ENCODE measurements at regions not wholly inside any gene's neighbourhood (a gene's known extent, or its start where the extent isn't known, plus 50 kb on each side); places are given as distances from the start of the nearest gene placed in this dataset.
A peak's percentile ranks its signal among the peaks of the same experiment; 100 is the strongest.
"Not testable (repeated sequence)": the region's sequence is repeated elsewhere in the genome, so short reads cannot be mapped to it uniquely, and the experiment has no call there.

DNA sequence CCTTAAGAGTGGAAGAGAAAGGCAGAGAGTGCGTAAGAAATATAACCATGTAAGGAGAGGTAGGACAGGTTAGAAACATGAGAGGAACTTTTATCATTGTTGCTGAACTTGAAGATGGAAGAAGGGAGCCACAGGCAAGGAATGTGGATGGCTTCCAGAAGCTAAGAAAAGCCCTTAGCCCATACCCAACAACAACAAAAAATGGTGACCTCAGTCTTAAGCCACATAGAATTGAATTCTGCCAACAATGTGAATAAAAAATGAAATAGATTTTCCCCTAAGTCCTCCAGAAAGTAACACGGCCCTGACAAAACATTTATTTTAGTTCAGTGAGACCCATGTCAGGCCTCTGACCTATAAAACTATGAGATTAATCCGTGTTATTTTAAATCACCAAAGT is 767.3 kb downstream of the FAM181B start:
- Mint-ChIP-seq H3K27ac (ENCODE audit: unreplicated experiment) (no peak overlapping the region), H3K4me3 (ENCODE audit: unreplicated experiment) (no peak overlapping the region), H3K36me3 (ENCODE audit: low read depth, unreplicated experiment) (no peaks in the 10 kb centered on the region), H3K9me3 (ENCODE audit: unreplicated experiment) (no peaks in the 10 kb centered on the region), H3K27me3 (ENCODE audit: unreplicated experiment) (peaks cover 1% of the 10 kb centered on the region), H3K4me1 (ENCODE audit: unreplicated experiment) (peaks cover 2% of the 10 kb centered on the region)
- no peak for DNase-seq (ENCODE audit: low spot score)
- TF ChIP-seq, protein P1, sequence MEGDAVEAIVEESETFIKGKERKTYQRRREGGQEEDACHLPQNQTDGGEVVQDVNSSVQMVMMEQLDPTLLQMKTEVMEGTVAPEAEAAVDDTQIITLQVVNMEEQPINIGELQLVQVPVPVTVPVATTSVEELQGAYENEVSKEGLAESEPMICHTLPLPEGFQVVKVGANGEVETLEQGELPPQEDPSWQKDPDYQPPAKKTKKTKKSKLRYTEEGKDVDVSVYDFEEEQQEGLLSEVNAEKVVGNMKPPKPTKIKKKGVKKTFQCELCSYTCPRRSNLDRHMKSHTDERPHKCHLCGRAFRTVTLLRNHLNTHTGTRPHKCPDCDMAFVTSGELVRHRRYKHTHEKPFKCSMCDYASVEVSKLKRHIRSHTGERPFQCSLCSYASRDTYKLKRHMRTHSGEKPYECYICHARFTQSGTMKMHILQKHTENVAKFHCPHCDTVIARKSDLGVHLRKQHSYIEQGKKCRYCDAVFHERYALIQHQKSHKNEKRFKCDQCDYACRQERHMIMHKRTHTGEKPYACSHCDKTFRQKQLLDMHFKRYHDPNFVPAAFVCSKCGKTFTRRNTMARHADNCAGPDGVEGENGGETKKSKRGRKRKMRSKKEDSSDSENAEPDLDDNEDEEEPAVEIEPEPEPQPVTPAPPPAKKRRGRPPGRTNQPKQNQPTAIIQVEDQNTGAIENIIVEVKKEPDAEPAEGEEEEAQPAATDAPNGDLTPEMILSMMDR (IDR thresholded peaks at IDR 0.05; ENCODE audit: unreplicated experiment): no peak

DNA sequence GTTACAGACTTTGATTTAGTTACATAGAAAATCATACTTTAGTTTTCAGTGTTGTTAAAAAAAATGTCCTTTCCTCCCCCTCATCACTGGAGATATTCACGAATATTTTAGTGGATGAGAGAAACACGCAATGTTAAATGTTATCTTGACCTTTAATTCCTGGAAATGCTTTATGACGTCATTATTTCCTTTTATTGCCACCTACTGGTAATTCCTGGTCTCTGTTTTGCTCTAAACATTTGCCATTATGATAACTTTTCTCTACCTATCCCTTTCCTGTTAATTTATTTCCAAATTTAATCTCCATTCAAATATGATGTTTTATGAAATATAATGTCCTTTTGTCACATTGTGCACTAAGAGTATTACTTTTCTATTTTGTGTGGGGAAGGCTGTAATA is 770.6 kb downstream of the FAM181B start:
- Mint-ChIP-seq H3K27me3 (ENCODE audit: unreplicated experiment) (peaks cover 1% of the 10 kb centered on the region), H3K36me3 (ENCODE audit: low read depth, unreplicated experiment) (no peaks in the 10 kb centered on the region), H3K4me1 (ENCODE audit: unreplicated experiment) (peaks cover 8% of the 10 kb centered on the region), H3K9me3 (ENCODE audit: unreplicated experiment) (no peaks in the 10 kb centered on the region), H3K4me3 (ENCODE audit: unreplicated experiment) (no peak overlapping the region), H3K27ac (ENCODE audit: unreplicated experiment) (peak overlapping the region; percentile 45)
- TF ChIP-seq, protein P1 (IDR thresholded peaks at IDR 0.05; ENCODE audit: unreplicated experiment): peak; percentile 23
- no peak for DNase-seq (ENCODE audit: low spot score)

DNA sequence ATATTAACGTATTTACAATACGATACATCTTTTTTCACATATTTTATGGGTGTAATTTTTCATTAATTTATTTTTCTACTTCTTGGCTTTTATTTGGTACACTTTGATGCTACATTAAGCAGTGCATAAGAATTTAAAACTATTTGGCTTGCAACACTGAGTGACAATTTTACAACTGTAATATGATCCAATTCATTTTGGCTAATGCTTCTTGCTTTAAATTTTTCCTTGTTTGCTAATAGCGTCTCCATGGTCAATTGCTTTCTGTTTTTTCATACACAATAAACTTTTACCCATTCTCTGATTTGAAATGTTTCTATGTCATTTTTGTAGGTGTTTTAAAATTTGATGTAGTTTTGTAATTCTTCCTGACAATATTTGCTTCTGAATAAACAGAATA is 773.2 kb downstream of the FAM181B start:
- Mint-ChIP-seq H3K27ac (ENCODE audit: unreplicated experiment) (no peak overlapping the region), H3K4me1 (ENCODE audit: unreplicated experiment) (peaks cover 8% of the 10 kb centered on the region), H3K9me3 (ENCODE audit: unreplicated experiment) (no peaks in the 10 kb centered on the region), H3K36me3 (ENCODE audit: low read depth, unreplicated experiment) (no peaks in the 10 kb centered on the region), H3K4me3 (ENCODE audit: unreplicated experiment) (no peak overlapping the region), H3K27me3 (ENCODE audit: unreplicated experiment) (no peaks in the 10 kb centered on the region)
- TF ChIP-seq, protein P1 (IDR thresholded peaks at IDR 0.05; ENCODE audit: unreplicated experiment): no peak
- DNase-seq (ENCODE audit: low spot score): no peak

DNA sequence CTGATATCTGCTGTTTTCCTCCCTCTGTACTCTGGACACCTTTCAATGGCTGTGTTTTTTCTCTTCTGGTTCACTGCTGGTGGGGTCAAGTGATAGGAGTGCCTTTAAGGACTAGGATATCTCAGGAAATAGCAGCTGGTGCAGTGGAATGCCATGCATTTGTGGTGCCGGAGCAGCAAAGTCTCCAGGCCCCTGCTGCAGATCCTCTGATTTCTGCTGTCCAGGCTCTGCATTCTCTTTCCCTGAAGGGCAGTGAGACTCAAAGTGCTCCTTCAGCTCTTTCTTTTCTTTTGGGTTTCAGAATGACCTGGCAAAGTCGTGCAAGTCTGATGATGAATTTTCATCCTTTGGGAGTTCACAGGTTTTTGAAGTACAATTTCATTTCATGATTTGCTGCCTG is 774.3 kb downstream of the FAM181B start:
- Mint-ChIP-seq H3K4me1 (ENCODE audit: unreplicated experiment) (peaks cover 8% of the 10 kb centered on the region), H3K36me3 (ENCODE audit: low read depth, unreplicated experiment) (no peaks in the 10 kb centered on the region), H3K27me3 (ENCODE audit: unreplicated experiment) (no peaks in the 10 kb centered on the region), H3K9me3 (ENCODE audit: unreplicated experiment) (no peaks in the 10 kb centered on the region), H3K27ac (ENCODE audit: unreplicated experiment) (no peak overlapping the region), H3K4me3 (ENCODE audit: unreplicated experiment) (no peak overlapping the region)
- TF ChIP-seq, protein P1 (IDR thresholded peaks at IDR 0.05; ENCODE audit: unreplicated experiment): no peak
- DNase-seq (ENCODE audit: low spot score): no peak

DNA sequence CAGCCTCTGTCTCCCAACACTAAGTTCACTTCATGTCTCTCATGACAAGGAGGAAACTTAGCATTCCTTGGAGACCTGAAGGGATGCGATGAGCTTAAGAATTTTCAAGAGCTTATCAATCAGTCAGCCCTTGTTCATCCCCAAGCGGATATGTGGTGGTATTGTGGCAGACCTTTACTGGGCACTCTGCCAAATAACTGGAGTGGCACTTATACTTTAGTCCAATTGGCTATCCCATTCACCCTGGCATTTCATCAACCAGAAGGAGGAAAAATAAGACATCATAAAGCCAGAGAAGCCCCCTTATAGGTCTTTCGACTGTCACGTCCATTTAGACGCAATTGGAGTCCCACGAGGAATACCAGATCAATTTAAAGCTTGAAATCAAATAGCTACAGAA is 779.4 kb downstream of the FAM181B start:
- not testable (repeated sequence) for H3K9me3 Mint-ChIP-seq (ENCODE audit: unreplicated experiment); H3K4me1 Mint-ChIP-seq (ENCODE audit: unreplicated experiment)

DNA sequence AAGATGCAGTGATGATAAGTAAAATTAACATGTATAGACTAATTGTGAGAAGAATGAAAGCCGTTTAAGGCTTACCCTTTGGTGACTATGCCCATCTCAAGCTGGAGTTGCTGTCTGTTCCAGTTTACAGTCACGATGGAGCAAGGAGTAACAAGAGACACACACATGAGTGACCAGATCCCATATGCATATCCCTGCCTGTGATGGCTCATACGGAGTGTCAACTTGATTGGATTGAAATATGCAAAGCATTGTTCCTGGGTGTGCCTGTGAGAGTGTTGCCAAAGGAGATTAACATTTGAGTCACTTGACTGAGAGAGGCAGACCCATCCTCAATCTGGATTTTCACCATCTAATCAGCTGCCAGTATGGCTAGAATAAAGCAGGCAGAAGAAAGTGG is 786.8 kb downstream of the FAM181B start:
- no peak overlapping the region for H3K27ac Mint-ChIP-seq (ENCODE audit: unreplicated experiment)
- TF ChIP-seq, protein P1 (IDR thresholded peaks at IDR 0.05; ENCODE audit: unreplicated experiment): no peak
- no peak for DNase-seq (ENCODE audit: low spot score)
- no peaks in the 10 kb centered on the region for H3K27me3 Mint-ChIP-seq (ENCODE audit: unreplicated experiment)
- no peaks in the 10 kb centered on the region for H3K4me1 Mint-ChIP-seq (ENCODE audit: unreplicated experiment)
- H3K36me3 Mint-ChIP-seq (ENCODE audit: low read depth, unreplicated experiment): no peaks in the 10 kb centered on the region
- H3K4me3 Mint-ChIP-seq (ENCODE audit: unreplicated experiment): no peak overlapping the region
- no peaks in the 10 kb centered on the region for H3K9me3 Mint-ChIP-seq (ENCODE audit: unreplicated experiment)

More for the DNA sequence above, 779.4 kb downstream of the FAM181B start:
- H3K36me3 Mint-ChIP-seq (ENCODE audit: low read depth, unreplicated experiment); DNase-seq (ENCODE audit: low spot score); H3K4me3 Mint-ChIP-seq (ENCODE audit: unreplicated experiment); H3K27me3 Mint-ChIP-seq (ENCODE audit: unreplicated experiment); H3K27ac Mint-ChIP-seq (ENCODE audit: unreplicated experiment): not testable (repeated sequence)
